Adrenal gland (tissue), 9 donors: ENCODE measurements at regions not wholly inside any gene's neighbourhood (a gene's known extent, or its start where the extent isn't known, plus 50 kb on each side); places are given as distances from the start of the nearest gene placed in this dataset.

Source experiments
- DNase-seq, 7 donors: peaks; one replicate each; pipeline ENCODE4 v3.0.0-alpha.2; 2019 to 2020
- H3K27ac ChIP-seq, 5 donors: fragments of 200-600 bp; sonication (generic) in 4 of 5; 1 replicate in 3 of 5; 2 replicates in 2 of 5; pipeline versions ENCODE4 v1.5.1 to v1.8.0; 2016 to 2020; ENCODE audit warnings: mild to moderate bottlenecking in 1 of 5
- H3K27me3 ChIP-seq: fragments of 200-600 bp; 2 replicates; pipeline ENCODE4 v1.8.0; 2021
- H3K36me3 ChIP-seq, 2 donors: fragments of 200-600 bp; replicated peaks in 1 of 2; 1 replicate in 1 of 2; 2 replicates in 1 of 2; pipeline versions ENCODE4 v1.5.1 to v1.8.0; 2018 to 2022
- H3K4me1 ChIP-seq, 2 donors: fragments of 200-600 bp; replicated peaks in 1 of 2; 1 replicate in 1 of 2; 2 replicates in 1 of 2; pipeline versions ENCODE4 v1.5.1 to v1.8.0; 2018 to 2021
- H3K4me3 ChIP-seq, 4 donors: fragments of 200-600 bp; sonication (generic) in 3 of 4; one replicate each; pipeline ENCODE4 v1.5.1; 2016 to 2018
- H3K9me3 ChIP-seq, 3 donors: fragments of 200-600 bp; sonication (generic) in 1 of 3; replicated peaks in 1 of 3; 1 replicate in 2 of 3; 2 replicates in 1 of 3; pipeline versions ENCODE4 v1.5.1 to v1.8.0; 2016 to 2021
- CTCF ChIP-seq, 6 experiments: fragments of 450-650 bp in 4 of 6; fragments of 200-600 bp in 2 of 6; sonication (generic) in 1 of 6; IDR thresholded peaks; 1 replicate in 5 of 6; 2 replicates in 1 of 6; pipeline versions ENCODE4 v1.5.1 to v1.8.0; 2016 to 2021; ENCODE audit warnings: antibody characterized with exemption in 6 of 6, mild to moderate bottlenecking in 2 of 6, moderate library complexity in 1 of 6
- POLR2A ChIP-seq, 2 donors: fragments of 450-650 bp; IDR thresholded peaks; one replicate each; pipeline ENCODE4 v1.6.1; 2017; ENCODE audit warnings: antibody characterized with exemption in 2 of 2, mild to moderate bottlenecking in 2 of 2, moderate library complexity in 1 of 2
- WGBS, 4 donors: extraction: QIAGEN DNeasy Blood & Tissue Kit in 2 of 4; methylation state at CpG; one replicate each; pipeline versions ENCODE4 v1.1.5 to v1.1.7; 2013 to 2017; 5-methylcytosine and 5-hydroxymethylcytosine counted together
- intact Hi-C, 2 donors: fragments of 100-400 bp; cut with DNase I; formaldehyde crosslinking; loops; one replicate each; pipeline versions ENCODE4 v1.14.1 to v1.15.0; 2022 to 2023
- donor health status: healthy with polysubstance abuse.
- donor health status: Bipolar disorder and iron deficiency.
- donor health status: DM: yes; HTN: yes; CAD: no.
- donor health status: DM: no; HTN: no; CAD: no.
- donor health status: DM: no; HTN: no; CAD: no.

- intact Hi-C loops = no loop called here
- no peak for DNase-seq
- Histone ChIP-seq H3K36me3 (no peaks in the 10 kb centered on the region), H3K27me3 (no peaks in the 10 kb centered on the region), H3K4me3 (no peak overlapping the region), H3K27ac (no peak overlapping the region), H3K9me3 (peaks cover 0 to 4% (median 0%) of the 10 kb centered on the region in 3 donors), H3K4me1 (no peaks in the 10 kb centered on the region)
- TF ChIP-seq CTCF (IDR thresholded peaks at IDR 0.05) (no peak), POLR2A (IDR thresholded peaks at IDR 0.05) (no peak)
- WGBS, 4 donors = 68 to 81% (median 73%) methylated on average over 4 of the region's 4 CpGs
Measured at GRCh38 chr6:165173484-165173883, 135.9 kb downstream of the C6orf118 start.

GRCh38 chr6:165167861-165168260 lies 141.5 kb downstream of the C6orf118 start:
- intact Hi-C loops = no loop called here
- 65 to 82% (median 73%) methylated on average over 2 to 4 of the region's 4 CpGs for WGBS, 4 donors
- Histone ChIP-seq H3K27me3 (no peaks in the 10 kb centered on the region), H3K27ac (no peak overlapping the region), H3K9me3 (no peaks in the 10 kb centered on the region), H3K4me3 (no peak overlapping the region), H3K36me3 (no peaks in the 10 kb centered on the region), H3K4me1 (no peaks in the 10 kb centered on the region)
- TF ChIP-seq POLR2A (IDR thresholded peaks at IDR 0.05) (no peak), CTCF (IDR thresholded peaks at IDR 0.05) (no peak)
- DNase-seq = no peak

GRCh38 chr6:165167311-165167710 lies 142.1 kb downstream of the C6orf118 start:
- no peak overlapping the region for H3K4me3 ChIP-seq

GRCh38 chr6:165163519-165163918 lies 145.9 kb downstream of the C6orf118 start:
- WGBS, 4 donors = 88 to 100% (median 90%) methylated on average over 1 of the region's 1 CpG; no CpG with 5 or more reads in 1 of the 4 donors
- Histone ChIP-seq H3K4me1 (no peaks in the 10 kb centered on the region), H3K9me3 (no peaks in the 10 kb centered on the region), H3K27me3 (no peaks in the 10 kb centered on the region), H3K4me3 (no peak overlapping the region), H3K36me3 (no peaks in the 10 kb centered on the region), H3K27ac (no peak overlapping the region)
- no peak for DNase-seq
- TF ChIP-seq CTCF (IDR thresholded peaks at IDR 0.05) (no peak), POLR2A (IDR thresholded peaks at IDR 0.05) (no peak)
- intact Hi-C loops = no loop called here

More at GRCh38 chr6:165167311-165167710, 142.1 kb downstream of the C6orf118 start:
- whole genome bisulfite sequencing, 4 donors = 52 to 73% (median 59%) methylated on average over 2 of the region's 2 CpGs
- intact Hi-C loops = no loop called here
- no peaks in the 10 kb centered on the region for H3K27me3 ChIP-seq
- no peak for TF ChIP-seq CTCF (IDR thresholded peaks at IDR 0.05)
- TF ChIP-seq POLR2A (IDR thresholded peaks at IDR 0.05) = no peak
- no peak overlapping the region for H3K27ac ChIP-seq
- no peaks in the 10 kb centered on the region for H3K4me1 ChIP-seq
- no peak for DNase-seq
- H3K36me3 ChIP-seq = no peaks in the 10 kb centered on the region
- no peaks in the 10 kb centered on the region for H3K9me3 ChIP-seq
